Upper lobe of left lung (tissue), 6 donors: ENCODE measurements at regions not wholly inside any gene's neighbourhood (a gene's known extent, or its start where the extent isn't known, plus 50 kb on each side); places are given as distances from the start of the nearest gene placed in this dataset.

Source experiments
- ATAC-seq, 2 donors: fragments of 200-7000 bp; cut with Tn5 transposase; one replicate each; pipeline ENCODE4 v1.9.1; 2022; ENCODE audit warnings: mild to moderate bottlenecking in 2 of 2, moderate library complexity in 2 of 2; ENCODE audit not compliant: low FRiP score in 2 of 2
- DNase-seq, 2 donors: peaks; one replicate each; pipeline ENCODE4 v3.0.0-alpha.2; 2019 to 2020
- H3K27ac ChIP-seq, 4 donors: fragments of 200-600 bp; sonication (generic); one replicate each; pipeline ENCODE4 v1.5.1; 2016 to 2019
- H3K27me3 ChIP-seq, 4 donors: fragments of 200-600 bp; sonication (generic); one replicate each; pipeline ENCODE4 v1.5.1; 2017 to 2019
- H3K36me3 ChIP-seq, 4 donors: fragments of 200-600 bp; sonication (generic); one replicate each; pipeline ENCODE4 v1.5.1; 2016 to 2019
- H3K4me1 ChIP-seq, 4 donors: fragments of 200-600 bp; sonication (generic); one replicate each; pipeline ENCODE4 v1.5.1; 2018 to 2019
- H3K4me3 ChIP-seq, 4 donors: fragments of 200-600 bp; sonication (generic); one replicate each; pipeline ENCODE4 v1.5.1; 2017 to 2019; ENCODE audit warnings: mild to moderate bottlenecking in 2 of 4, moderate library complexity in 1 of 4
- H3K9me3 ChIP-seq, 4 donors: fragments of 200-600 bp; sonication (generic); one replicate each; pipeline ENCODE4 v1.5.1; 2018 to 2019
- EP300 ChIP-seq, 4 donors: sonication (generic); formaldehyde crosslinking; IDR thresholded peaks; one replicate each; pipeline ENCODE4 v1.5.1; 2017; ENCODE audit warnings: antibody characterized with exemption in 4 of 4, control low read depth in 2 of 4
- POLR2A ChIP-seq, 4 donors: fragments of 450-650 bp; IDR thresholded peaks; one replicate each; pipeline ENCODE4 v1.5.1; 2016 to 2017; ENCODE audit warnings: antibody characterized with exemption in 4 of 4, mild to moderate bottlenecking in 2 of 4
- POLR2AphosphoS5 ChIP-seq, 2 donors: sonication (generic); formaldehyde crosslinking; IDR thresholded peaks; one replicate each; pipeline ENCODE4 v1.5.1; 2017; ENCODE audit warnings: antibody characterized with exemption in 2 of 2
- WGBS, 2 donors: methylation state at CpG; one replicate each; pipeline ENCODE4 v1.1.5; 2017 to 2018; 5-methylcytosine and 5-hydroxymethylcytosine counted together
- TF ChIP-seq, protein P1 (sequence below), 6 experiments: fragments of 450-650 bp in 4 of 6; fragments of 200-600 bp in 2 of 6; sonication (generic) in 2 of 6; IDR thresholded peaks; one replicate each; pipeline ENCODE4 v1.5.1; 2016 to 2019; ENCODE audit warnings: antibody characterized with exemption in 6 of 6
- donor health status: DM: no; HTN: no; CAD: no; lungs with moderate emphysema.
- donor health status: DM: no; HTN: yes; CAD: no; lungs with severe emphysema.

DNA sequence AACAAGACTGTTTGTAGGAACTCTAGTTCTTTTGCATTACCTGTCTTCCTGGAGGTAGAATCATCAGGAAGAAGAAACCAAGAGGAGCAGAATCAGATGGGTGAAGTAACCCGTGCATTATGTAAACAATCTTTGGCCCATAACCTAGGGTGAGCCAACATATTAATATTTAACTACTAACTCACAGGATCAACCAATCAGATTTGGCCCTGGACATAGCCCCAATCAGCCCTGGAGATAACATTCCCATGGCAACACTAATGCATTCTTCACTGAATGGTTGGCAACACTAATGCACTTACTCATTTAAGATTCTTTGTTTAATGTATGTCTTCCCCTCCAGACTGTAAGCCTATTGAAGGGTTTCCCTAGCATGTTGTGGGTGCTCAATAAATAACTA, 72.0 kb upstream of the CTAGE1 start:
- whole genome bisulfite sequencing, 2 donors: 20 to 38% methylated on average over 1 of the region's 1 CpG
- TF ChIP-seq, protein P1, sequence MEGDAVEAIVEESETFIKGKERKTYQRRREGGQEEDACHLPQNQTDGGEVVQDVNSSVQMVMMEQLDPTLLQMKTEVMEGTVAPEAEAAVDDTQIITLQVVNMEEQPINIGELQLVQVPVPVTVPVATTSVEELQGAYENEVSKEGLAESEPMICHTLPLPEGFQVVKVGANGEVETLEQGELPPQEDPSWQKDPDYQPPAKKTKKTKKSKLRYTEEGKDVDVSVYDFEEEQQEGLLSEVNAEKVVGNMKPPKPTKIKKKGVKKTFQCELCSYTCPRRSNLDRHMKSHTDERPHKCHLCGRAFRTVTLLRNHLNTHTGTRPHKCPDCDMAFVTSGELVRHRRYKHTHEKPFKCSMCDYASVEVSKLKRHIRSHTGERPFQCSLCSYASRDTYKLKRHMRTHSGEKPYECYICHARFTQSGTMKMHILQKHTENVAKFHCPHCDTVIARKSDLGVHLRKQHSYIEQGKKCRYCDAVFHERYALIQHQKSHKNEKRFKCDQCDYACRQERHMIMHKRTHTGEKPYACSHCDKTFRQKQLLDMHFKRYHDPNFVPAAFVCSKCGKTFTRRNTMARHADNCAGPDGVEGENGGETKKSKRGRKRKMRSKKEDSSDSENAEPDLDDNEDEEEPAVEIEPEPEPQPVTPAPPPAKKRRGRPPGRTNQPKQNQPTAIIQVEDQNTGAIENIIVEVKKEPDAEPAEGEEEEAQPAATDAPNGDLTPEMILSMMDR (IDR thresholded peaks at IDR 0.05): no peak
- no peak for TF ChIP-seq EP300 (IDR thresholded peaks at IDR 0.05)
- TF ChIP-seq POLR2A (IDR thresholded peaks at IDR 0.05): no peak
- TF ChIP-seq POLR2AphosphoS5 (IDR thresholded peaks at IDR 0.05): no peak
- DNase-seq: no peak
- H3K4me1 ChIP-seq: peaks cover 0 to 14% (median 2%) of the 10 kb centered on the region in 4 donors
- ATAC-seq: no peak
- H3K9me3 ChIP-seq: no peaks in the 10 kb centered on the region
- H3K27me3 ChIP-seq: no peaks in the 10 kb centered on the region
- H3K36me3 ChIP-seq: no peaks in the 10 kb centered on the region
- H3K27ac ChIP-seq: no peak overlapping the region
- H3K4me3 ChIP-seq: no peak overlapping the region

GRCh38 chr18:22490429-22490846, 72.7 kb upstream of the CTAGE1 start:
- ATAC-seq (no peak), DNase-seq (no peak)
- H3K27me3 ChIP-seq: no peaks in the 10 kb centered on the region
- H3K36me3 ChIP-seq: no peaks in the 10 kb centered on the region
- no peaks in the 10 kb centered on the region for H3K9me3 ChIP-seq
- H3K4me1 ChIP-seq: peaks cover 0 to 14% (median 2%) of the 10 kb centered on the region in 4 donors
- no peak overlapping the region for H3K4me3 ChIP-seq
- no peak overlapping the region for H3K27ac ChIP-seq
- TF ChIP-seq POLR2A (IDR thresholded peaks at IDR 0.05) (no peak), POLR2AphosphoS5 (IDR thresholded peaks at IDR 0.05) (peak; percentile 25 to 32), EP300 (IDR thresholded peaks at IDR 0.05) (no peak)
- TF ChIP-seq, protein P1 (IDR thresholded peaks at IDR 0.05): peak in 4 of 6 experiments; percentile 12 to 35 (median 32)
- WGBS, 2 donors: 45 to 54% methylated on average over 4 of the region's 4 CpGs

DNA sequence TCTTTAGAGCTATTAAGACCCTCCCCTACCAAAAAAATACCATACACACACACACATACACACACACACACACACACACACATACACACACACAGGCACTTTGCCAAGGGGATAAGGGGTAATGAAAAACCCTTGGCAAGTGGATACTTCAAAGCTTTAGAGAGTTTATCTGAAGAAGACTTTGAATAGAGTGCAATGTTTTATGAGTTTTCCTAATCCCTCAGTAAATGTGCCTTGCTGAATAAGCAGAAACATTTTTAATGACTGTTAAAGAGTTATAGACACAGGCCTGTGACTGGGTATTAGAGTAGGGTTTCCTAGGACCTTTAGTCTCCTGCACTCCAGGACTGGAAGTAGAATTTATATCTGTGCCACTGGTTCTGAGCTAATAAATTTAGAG, 75.5 kb upstream of the CTAGE1 start:
- no peak overlapping the region for H3K4me3 ChIP-seq
- no peaks in the 10 kb centered on the region for H3K36me3 ChIP-seq
- no peak for TF ChIP-seq EP300 (IDR thresholded peaks at IDR 0.05)
- no peak for TF ChIP-seq POLR2AphosphoS5 (IDR thresholded peaks at IDR 0.05)
- TF ChIP-seq POLR2A (IDR thresholded peaks at IDR 0.05): no peak
- TF ChIP-seq, protein P1 (IDR thresholded peaks at IDR 0.05): no peak
- no peak for ATAC-seq
- H3K27ac ChIP-seq: no peak overlapping the region
- no peaks in the 10 kb centered on the region for H3K9me3 ChIP-seq
- no peaks in the 10 kb centered on the region for H3K27me3 ChIP-seq
- no peak for DNase-seq
- peaks cover 0 to 14% (median 2%) of the 10 kb centered on the region in 4 donors for H3K4me1 ChIP-seq

GRCh38 chr18:22493940-22494339, 76.2 kb upstream of the CTAGE1 start:
- TF ChIP-seq, protein P1 (IDR thresholded peaks at IDR 0.05): no peak
- TF ChIP-seq POLR2AphosphoS5 (IDR thresholded peaks at IDR 0.05) (no peak), POLR2A (IDR thresholded peaks at IDR 0.05) (no peak), EP300 (IDR thresholded peaks at IDR 0.05) (no peak)
- H3K4me1 ChIP-seq: peaks cover 0 to 10% (median 2%) of the 10 kb centered on the region in 4 donors
- no peaks in the 10 kb centered on the region for H3K36me3 ChIP-seq
- no peaks in the 10 kb centered on the region for H3K27me3 ChIP-seq
- WGBS, 2 donors: 64 to 76% methylated on average over 4 of the region's 4 CpGs
- no peak for ATAC-seq
- DNase-seq: no peak
- no peak overlapping the region for H3K4me3 ChIP-seq
- no peaks in the 10 kb centered on the region for H3K9me3 ChIP-seq
- no peak overlapping the region for H3K27ac ChIP-seq

- Histone ChIP-seq H3K27me3 (no peaks in the 10 kb centered on the region), H3K9me3 (no peaks in the 10 kb centered on the region), H3K27ac (no peak overlapping the region), H3K4me1 (peaks cover 0 to 13% (median 1%) of the 10 kb centered on the region in 4 donors), H3K4me3 (no peak overlapping the region), H3K36me3 (no peaks in the 10 kb centered on the region)
- ATAC-seq (peak in 1 of 2 donors; percentile 41), DNase-seq (no peak)
- 78 to 89% methylated on average over 2 of the region's 2 CpGs for WGBS, 2 donors
- no peak for TF ChIP-seq POLR2AphosphoS5 (IDR thresholded peaks at IDR 0.05)
- TF ChIP-seq, protein P1 (IDR thresholded peaks at IDR 0.05): no peak
- TF ChIP-seq POLR2A (IDR thresholded peaks at IDR 0.05): no peak
- no peak for TF ChIP-seq EP300 (IDR thresholded peaks at IDR 0.05)
These were observed 77.1 kb upstream of the CTAGE1 start for GRCh38 chr18:22494771-22495170.
